ENCODE measurements at regions not wholly inside any gene's neighbourhood (a gene's known extent, or its start where the extent isn't known, plus 50 kb on each side); places are given as distances from the start of the nearest gene placed in this dataset.

DNA sequence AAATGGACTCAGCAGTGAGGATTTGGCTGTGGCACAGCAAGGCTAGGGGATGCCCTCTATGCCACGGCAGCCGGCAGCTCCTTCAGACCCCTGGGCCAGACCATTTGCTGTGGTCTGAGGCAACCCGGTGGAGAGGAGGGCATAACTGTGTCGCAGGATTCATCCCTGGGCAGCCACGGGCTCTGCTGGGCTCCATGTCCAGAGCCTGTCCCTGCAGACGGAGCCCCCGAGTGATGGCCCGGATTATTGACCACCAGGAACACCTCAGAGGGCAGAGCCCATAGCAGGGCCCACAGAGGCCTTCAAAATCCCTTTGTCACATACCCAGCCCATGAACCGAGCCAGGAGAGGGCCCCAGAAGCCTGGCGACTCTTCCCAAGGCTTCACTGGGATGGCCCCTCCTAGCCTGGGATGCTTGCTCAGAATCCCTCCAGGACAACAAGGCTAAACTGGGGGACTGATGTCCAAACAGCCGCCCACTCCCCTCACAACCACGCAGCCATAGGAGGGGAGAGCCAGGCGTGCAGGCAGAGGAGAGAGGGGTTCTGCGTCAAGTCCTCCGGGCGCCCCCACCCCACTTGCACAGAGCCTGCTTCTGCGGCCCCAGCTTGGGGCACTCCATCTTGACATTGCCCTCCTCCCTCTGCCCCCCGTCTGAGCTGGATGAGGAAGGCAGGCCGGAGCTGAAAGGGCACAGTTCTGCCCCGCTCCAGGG, 68.2 kb upstream of the AFDN start:
- Histone ChIP-seq H3K4me1 (ENCODE audit: insufficient read depth, low read length) (no peaks in the 10 kb centered on the region), H3K9ac (ENCODE audit: low read depth, low read length) (no peak overlapping the region), H3K9me3 (ENCODE audit: control insufficient read depth, insufficient read depth, low read length) (no peaks in the 10 kb centered on the region), H3K36me3 (ENCODE audit: insufficient read depth, low read length) (no peaks in the 10 kb centered on the region)

DNA sequence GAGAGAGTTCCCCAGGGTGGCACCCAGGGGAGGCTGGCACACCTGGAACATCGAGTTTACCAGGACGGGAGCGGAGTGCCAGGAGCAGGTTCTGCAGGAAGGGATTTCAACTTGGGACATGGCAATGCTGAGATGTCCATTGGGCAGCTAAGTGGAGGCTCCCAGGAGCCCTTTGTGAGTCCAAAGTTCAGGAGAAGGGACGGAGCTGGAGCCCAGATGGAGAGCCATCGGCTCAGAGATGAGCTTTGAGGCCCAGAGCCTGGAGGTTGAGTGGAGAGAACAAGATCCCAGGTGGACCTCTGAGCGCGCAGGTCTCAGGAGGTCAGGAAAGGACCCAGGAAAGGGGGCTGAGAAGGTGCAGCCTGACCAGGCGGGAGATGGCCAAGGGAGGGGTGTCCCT, 67.5 kb upstream of the AFDN start:
- Histone ChIP-seq H3K9me3 (ENCODE audit: control insufficient read depth, insufficient read depth, low read length) (no peaks in the 10 kb centered on the region), H3K9ac (ENCODE audit: low read depth, low read length) (no peak overlapping the region), H3K36me3 (ENCODE audit: insufficient read depth, low read length) (no peaks in the 10 kb centered on the region), H3K4me1 (ENCODE audit: insufficient read depth, low read length) (no peaks in the 10 kb centered on the region)

DNA sequence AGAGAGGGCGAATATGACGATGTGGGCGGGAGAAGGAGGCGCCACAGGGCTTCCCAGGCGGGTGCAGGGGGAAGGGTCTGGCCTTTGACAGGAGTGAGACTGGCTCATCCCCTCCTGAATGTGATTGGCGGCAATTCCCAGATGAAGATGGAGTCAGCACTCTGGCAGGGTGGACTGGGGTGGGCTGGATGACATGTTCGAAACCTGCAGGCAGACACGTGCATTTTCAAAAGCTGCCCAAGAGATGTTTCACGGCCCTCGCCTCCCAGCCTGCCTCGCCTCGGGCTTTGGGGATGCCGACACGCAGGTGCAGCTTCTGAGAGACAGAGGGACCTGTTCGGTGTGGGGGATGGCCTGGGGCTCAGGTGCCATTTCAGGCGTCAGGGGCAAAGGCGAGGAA, 66.8 kb upstream of the AFDN start:
- Histone ChIP-seq H3K36me3 (ENCODE audit: insufficient read depth, low read length) (no peaks in the 10 kb centered on the region), H3K9ac (ENCODE audit: low read depth, low read length) (no peak overlapping the region), H3K4me1 (ENCODE audit: insufficient read depth, low read length) (no peaks in the 10 kb centered on the region), H3K9me3 (ENCODE audit: control insufficient read depth, insufficient read depth, low read length) (no peaks in the 10 kb centered on the region)

DNA sequence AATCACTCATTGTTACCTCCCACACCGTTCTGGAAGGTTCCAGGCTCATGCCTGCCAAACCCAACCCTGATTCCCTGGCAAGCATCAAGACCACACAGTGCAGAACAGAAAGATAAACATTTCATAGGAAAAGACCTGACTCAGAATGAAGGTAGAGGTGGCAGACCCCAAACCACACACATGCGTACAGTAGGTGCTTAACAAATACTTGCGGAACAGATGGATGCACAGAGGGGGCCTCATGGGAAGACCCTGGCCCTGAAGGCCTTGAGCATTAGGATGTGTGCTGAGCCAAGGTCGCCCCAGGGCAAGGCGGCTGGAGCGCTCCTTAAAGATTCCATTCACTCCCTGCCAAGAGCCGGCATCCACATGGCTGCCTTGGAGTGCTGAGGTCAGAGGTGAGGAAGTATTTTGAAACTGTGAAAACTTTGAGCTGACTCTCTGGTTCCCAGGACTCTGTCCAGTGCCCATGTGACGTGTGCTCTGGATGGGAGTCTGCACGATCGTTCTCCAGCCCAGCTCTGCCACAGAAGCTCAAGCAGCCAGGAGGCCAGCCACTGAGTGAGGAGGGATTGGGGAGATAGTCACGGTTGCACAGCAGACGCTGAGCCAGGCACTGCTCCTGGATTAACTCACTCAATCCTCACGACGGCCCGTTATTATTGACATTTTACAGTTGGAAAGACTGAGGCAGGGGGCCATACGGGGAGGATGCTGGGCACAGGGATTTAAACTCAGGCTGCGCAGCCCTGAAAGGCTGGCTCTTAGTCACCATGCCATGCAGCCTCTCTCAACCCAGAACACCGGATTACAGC, 65.5 kb upstream of the AFDN start:
- no peaks in the 10 kb centered on the region for H3K9me3 ChIP-seq (ENCODE audit: control insufficient read depth, insufficient read depth, low read length)
- no peak overlapping the region for H3K9ac ChIP-seq (ENCODE audit: low read depth, low read length)
- no peaks in the 10 kb centered on the region for H3K36me3 ChIP-seq (ENCODE audit: insufficient read depth, low read length)
- H3K4me1 ChIP-seq (ENCODE audit: insufficient read depth, low read length), result no peaks in the 10 kb centered on the region

DNA sequence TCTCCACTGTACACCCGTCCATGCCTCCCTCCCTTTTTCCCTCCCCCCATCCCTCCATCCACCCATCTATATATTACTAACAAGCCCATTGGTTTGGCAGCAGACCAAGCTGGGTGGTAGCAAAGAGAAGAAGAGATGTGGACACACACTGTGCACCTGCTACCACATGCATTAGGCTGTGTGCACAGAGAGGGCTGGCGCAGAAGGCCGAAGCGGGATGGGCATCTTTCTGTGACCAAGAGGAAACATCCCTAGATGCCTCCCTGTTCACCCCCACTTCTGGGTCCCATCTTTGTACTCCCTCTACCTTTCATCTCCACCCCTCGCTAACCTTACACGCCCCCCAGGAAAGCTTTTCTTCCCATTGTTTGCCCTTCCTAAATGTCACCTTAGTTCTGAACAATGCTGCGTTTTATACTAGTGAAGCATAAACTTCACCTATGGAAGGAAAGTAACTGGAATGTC, 64.9 kb upstream of the AFDN start:
- no peaks in the 10 kb centered on the region for H3K36me3 ChIP-seq (ENCODE audit: insufficient read depth, low read length)

DNA sequence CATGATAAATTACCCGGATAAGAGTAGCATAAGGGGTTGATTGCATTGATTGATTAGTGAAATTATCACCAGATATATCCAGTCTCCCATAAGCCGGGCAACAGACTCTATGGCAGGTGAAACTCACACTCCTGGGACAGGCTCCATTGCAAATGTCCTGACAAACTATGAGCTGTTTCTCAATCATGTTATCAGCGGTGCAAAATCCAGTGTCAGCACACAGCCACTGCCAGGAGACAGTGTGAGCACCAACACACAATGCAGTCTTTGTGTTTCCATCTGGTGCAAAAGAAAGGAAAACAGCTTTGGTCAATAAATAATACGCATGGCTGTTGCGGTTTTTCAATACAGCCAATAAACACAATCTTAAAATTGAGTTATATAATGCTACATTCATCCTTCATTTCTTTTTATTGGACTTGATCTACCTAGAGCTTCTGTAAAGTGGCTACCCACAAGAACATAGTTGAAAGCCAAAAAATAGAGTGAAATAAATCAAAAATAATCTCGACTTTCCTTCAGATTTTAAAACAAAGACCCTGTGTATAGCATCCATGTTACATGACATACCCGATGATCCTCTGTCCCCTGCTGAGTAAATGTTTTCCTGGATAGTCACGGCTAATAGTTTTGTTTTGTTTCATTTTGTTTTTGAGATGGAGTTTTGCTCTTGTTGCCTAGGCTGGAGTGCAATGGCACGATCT, 64.3 kb upstream of the AFDN start:
- no peaks in the 10 kb centered on the region for H3K36me3 ChIP-seq (ENCODE audit: insufficient read depth, low read length)

More for the DNA sequence above, 64.9 kb upstream of the AFDN start:
- Histone ChIP-seq H3K4me1 (ENCODE audit: insufficient read depth, low read length) (no peaks in the 10 kb centered on the region), H3K9me3 (ENCODE audit: control insufficient read depth, insufficient read depth, low read length) (no peaks in the 10 kb centered on the region), H3K9ac (ENCODE audit: low read depth, low read length) (no peak overlapping the region)

DNA sequence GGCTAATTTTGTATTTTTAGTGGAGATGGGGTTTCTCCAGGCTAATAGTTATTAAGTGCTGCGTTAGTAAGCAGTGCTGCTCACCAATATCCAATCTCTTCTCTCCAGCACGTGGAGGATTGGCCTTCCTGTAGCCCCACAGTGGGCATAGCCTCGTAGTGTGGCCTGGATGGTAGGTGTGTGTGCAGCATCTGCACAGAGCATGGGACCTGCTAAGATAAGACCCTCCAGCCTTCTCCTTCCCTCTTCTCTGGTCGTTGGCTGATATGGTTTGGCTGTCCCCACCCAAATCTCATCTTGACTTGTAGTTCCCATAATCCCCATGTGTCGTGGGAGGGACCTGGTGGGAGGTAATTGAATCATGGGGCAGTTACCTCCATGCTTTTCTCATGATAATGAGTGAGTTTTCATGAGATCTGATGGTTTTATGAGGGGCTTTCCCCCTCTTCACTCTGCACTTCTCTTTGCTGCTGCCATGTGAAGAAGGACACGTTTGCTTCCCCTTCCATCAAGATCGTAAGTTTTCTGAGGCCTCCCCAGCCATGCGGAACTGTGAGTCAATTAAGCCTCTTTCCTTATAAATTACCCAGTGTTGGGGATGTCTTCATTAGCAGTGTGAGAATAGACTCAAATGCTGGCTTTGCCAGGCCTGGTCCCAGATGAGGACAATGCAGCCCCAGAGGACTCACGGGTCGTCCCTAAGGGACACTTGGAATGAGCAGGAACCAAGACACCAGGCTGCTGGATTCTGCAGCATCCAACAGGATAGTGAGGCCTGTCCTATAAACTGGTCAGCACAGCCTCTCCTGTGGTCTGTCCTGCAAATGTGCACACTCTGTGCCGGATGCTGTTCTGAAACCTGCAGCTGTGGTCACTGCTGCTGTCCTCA, 63.4 kb upstream of the AFDN start:
- no peaks in the 10 kb centered on the region for H3K9me3 ChIP-seq (ENCODE audit: control insufficient read depth, insufficient read depth, low read length)
- H3K36me3 ChIP-seq (ENCODE audit: insufficient read depth, low read length), result no peaks in the 10 kb centered on the region
- no peaks in the 10 kb centered on the region for H3K4me1 ChIP-seq (ENCODE audit: insufficient read depth, low read length)
- no peak overlapping the region for H3K9ac ChIP-seq (ENCODE audit: low read depth, low read length)

More for the DNA sequence above, 64.3 kb upstream of the AFDN start:
- no peaks in the 10 kb centered on the region for H3K9me3 ChIP-seq (ENCODE audit: control insufficient read depth, insufficient read depth, low read length)
- no peak overlapping the region for H3K9ac ChIP-seq (ENCODE audit: low read depth, low read length)
- no peaks in the 10 kb centered on the region for H3K4me1 ChIP-seq (ENCODE audit: insufficient read depth, low read length)

DNA sequence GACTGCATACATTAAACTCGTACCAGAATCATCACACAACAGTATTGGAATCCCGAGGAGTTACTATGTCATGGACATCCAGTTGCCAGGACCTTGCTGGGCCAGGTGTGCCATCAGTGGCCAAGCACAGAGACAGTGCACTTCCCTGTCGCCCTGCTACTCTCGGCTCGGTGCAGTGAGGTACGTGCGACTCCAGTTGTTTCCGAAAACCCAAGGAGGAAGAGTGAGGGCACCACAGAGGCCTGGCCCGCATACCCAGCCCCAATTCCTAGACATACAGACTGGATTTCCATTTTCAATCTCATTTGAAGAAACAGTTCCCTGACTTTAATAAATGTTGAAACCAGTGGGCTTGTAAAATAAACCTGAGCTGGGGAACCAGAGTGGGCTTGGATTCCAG, 62.5 kb upstream of the AFDN start:
- Histone ChIP-seq H3K9ac (ENCODE audit: low read depth, low read length) (no peak overlapping the region), H3K36me3 (ENCODE audit: insufficient read depth, low read length) (no peaks in the 10 kb centered on the region), H3K9me3 (ENCODE audit: control insufficient read depth, insufficient read depth, low read length) (no peaks in the 10 kb centered on the region), H3K4me1 (ENCODE audit: insufficient read depth, low read length) (no peaks in the 10 kb centered on the region)

DNA sequence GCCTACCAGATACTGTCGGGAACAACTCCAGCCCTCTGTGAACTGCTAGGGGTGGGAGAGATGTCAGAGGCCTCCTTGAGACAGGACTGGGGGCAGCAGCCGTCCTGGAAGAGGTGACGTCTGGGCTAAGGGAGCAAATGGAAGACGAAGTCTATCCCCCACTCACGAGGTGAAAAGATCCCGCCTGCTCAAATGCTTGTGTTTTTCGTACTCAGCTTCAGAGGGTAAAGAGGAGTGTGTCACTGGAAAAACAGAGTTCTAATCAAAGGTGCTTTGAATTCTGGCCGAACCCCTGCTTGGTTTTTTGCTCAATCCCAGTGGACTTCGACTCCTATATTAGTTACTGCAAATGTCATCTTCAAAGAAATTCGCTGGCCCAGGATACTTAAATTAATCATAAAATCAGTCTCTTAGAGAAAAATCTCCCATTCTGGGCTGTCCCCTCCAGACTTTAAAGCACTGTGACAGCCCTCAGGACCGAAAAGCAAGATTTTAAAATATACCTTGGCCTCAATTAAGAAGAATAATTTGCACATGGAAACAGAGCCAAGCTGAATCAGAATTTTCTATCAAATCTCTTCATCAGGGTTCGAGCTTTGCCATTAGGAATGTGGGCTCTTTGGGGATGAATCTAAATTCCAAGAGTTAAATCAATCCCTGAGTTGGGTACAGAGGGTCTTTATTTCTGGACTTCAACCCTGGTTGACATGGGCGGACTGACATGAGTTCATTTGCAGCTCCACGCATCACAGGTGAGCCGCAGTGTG, 61.8 kb upstream of the AFDN start:
- no peak overlapping the region for H3K9ac ChIP-seq (ENCODE audit: low read depth, low read length)
- H3K36me3 ChIP-seq (ENCODE audit: insufficient read depth, low read length), result no peaks in the 10 kb centered on the region
- no peaks in the 10 kb centered on the region for H3K9me3 ChIP-seq (ENCODE audit: control insufficient read depth, insufficient read depth, low read length)
- no peaks in the 10 kb centered on the region for H3K4me1 ChIP-seq (ENCODE audit: insufficient read depth, low read length)

DNA sequence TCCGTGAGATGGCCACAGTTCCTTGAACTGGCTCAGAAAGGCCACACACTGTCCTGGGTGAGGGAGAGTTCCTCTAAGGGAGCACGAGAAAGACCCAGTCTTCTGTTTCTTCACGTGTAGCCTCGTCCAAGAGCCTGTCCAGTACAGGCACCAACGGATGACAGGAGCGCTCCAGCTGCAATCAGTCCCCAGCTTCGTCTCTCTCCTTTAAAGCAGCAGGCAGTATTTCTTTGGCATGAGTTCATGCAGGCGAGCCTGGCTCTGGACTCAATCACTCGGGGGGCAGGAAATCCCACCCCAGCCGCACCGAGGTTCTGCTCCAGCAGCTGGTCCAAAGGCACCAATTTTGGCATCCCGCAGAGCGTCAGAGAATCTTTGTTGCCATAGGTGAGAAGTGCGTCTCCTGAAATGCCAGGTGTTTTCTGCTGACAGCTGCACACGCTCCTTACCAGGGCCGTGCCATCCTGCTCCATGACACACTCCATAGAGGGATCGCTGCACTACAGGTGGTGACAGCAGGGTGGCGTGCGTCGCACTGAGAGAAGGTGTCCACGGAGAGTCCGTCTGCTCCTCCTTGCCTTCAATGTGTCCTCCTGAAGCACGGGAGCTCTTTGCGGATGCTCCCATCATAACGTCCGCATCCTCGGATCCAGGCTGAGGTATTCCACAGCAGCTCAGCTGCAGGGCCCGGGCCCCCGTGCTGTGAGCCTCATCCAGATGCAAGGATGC, 59.6 kb upstream of the AFDN start:
- no peaks in the 10 kb centered on the region for H3K36me3 ChIP-seq (ENCODE audit: insufficient read depth, low read length)
- H3K9me3 ChIP-seq (ENCODE audit: control insufficient read depth, insufficient read depth, low read length), result no peaks in the 10 kb centered on the region
- no peaks in the 10 kb centered on the region for H3K4me1 ChIP-seq (ENCODE audit: insufficient read depth, low read length)
- H3K9ac ChIP-seq (ENCODE audit: low read depth, low read length), result no peak overlapping the region

DNA sequence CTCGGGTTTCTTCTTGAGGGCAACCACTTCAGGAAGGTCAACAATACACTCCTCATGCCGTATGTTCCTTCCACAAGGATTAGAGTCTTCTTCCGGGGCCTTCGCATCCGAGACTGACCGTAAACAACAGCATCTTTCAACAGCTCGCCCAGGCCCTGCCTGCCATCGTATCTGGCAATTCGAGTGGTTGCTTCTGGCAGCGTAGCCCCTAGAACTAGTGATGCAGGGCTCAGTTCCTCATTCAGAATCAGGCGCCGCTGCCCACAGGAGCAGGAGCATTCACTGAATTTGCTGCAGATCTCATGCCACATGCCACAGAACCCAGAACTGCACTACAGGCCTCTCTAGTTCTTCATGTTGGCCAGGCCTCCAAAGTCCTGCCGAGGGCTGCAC, 59.0 kb upstream of the AFDN start:
- Histone ChIP-seq H3K9me3 (ENCODE audit: control insufficient read depth, insufficient read depth, low read length) (no peaks in the 10 kb centered on the region), H3K4me1 (ENCODE audit: insufficient read depth, low read length) (no peaks in the 10 kb centered on the region), H3K36me3 (ENCODE audit: insufficient read depth, low read length) (no peaks in the 10 kb centered on the region), H3K9ac (ENCODE audit: low read depth, low read length) (no peak overlapping the region)

DNA sequence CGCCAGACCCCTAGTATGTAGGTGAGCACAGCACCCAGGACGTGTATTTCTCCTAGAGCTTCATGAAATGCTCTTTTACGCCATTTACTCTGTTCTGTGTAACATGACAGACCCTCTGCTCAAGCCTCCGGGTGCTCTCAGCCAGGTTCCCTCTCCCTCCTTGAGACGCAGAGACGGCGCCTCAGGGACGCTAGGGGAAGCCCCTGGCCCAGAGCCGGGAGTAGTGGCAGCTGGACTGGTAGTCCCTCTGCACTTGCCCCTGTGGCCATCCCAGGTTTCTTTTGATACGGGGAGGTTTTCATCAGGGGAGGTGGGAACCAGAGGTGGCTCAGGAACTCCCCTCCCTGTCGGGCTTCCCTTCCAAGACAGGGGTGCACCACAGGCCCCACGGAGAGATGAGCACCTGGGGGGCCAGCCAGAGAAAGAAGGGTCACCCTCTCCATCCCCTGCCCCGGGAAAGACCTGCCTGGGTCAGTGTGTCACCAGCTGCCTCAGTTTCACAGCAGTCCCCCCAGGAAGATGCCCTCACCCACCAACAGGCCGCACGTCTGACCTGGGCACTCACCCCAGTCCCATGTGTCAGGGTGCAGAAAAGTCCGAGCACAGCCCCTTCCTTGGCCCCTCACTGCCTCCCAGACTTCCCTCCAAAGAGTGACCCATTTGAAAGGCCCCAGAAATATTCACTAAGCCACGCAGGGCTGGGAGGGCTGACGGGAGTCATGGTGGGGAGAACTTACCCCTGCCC, 58.1 kb upstream of the AFDN start:
- no peaks in the 10 kb centered on the region for H3K4me1 ChIP-seq (ENCODE audit: insufficient read depth, low read length)
- H3K36me3 ChIP-seq (ENCODE audit: insufficient read depth, low read length), result no peaks in the 10 kb centered on the region

More for the DNA sequence above, 58.1 kb upstream of the AFDN start:
- H3K9me3 ChIP-seq (ENCODE audit: control insufficient read depth, insufficient read depth, low read length), result no peaks in the 10 kb centered on the region
- H3K9ac ChIP-seq (ENCODE audit: low read depth, low read length), result no peak overlapping the region

Measured in ES-I3 (cell line).